ENCODE measurements at regions not wholly inside any gene's neighbourhood (a gene's known extent, or its start where the extent isn't known, plus 50 kb on each side); places are given as distances from the start of the nearest gene placed in this dataset.

GRCh38 chr9:28121366-28121765 lies 548.1 kb upstream of the C9orf72 start:
- no peak for TF ChIP-seq CTCF (IDR thresholded peaks at IDR 0.05)
- TF ChIP-seq POLR2A (IDR thresholded peaks at IDR 0.05), result no peak
